T-cell (primary cell): ENCODE measurements at regions not wholly inside any gene's neighbourhood (a gene's known extent, or its start where the extent isn't known, plus 50 kb on each side); places are given as distances from the start of the nearest gene placed in this dataset.
"Not testable (repeated sequence)": the region's sequence is repeated elsewhere in the genome, so short reads cannot be mapped to it uniquely, and the experiment has no call there.

ENCODE experiments used
- ATAC-seq, 4 experiments: fragments of 200-7000 bp in 3 of 4; fragments of 150-1000 bp in 1 of 4; cut with Tn5 transposase; replicated peaks in 1 of 4; 1 replicate in 3 of 4; 2 replicates in 1 of 4; pipeline ENCODE4 v1.10.0; 2021; ENCODE audit warnings: moderate library complexity in 3 of 4, mild to moderate bottlenecking in 2 of 4, moderate number of reproducible peaks in 1 of 4
- CTCF ChIA-PET, 2 donors: fragments of 300-600 bp; sonication (Branson Sonifier 250); formaldehyde crosslinking; loops; one replicate each; lab custom pipeline; 2022; ENCODE audit warnings: antibody characterized with exemption in 2 of 2; lab: Charles Lee
- POLR2A ChIA-PET, 2 donors: fragments of 300-600 bp; sonication (Branson Sonifier 250); formaldehyde crosslinking; loops; one replicate each; lab custom pipeline; 2022; ENCODE audit warnings: antibody characterized with exemption in 2 of 2; lab: Charles Lee
- DNase-seq, 35 experiments: peaks; one replicate each; pipeline versions ENCODE4 v3.0.0 to v3.0.0-alpha.2; 2013 to 2023
- H3K27ac ChIP-seq: one replicate; pipeline ENCODE4 v1.5.1; 2013; ENCODE audit warnings: low read length
- H3K27me3 ChIP-seq, 2 experiments: replicated peaks in 1 of 2; 1 replicate in 1 of 2; 2 replicates in 1 of 2; pipeline versions ENCODE4 v1.6.1 to v1.7.0; 2013; ENCODE audit warnings: low read length in 1 of 2, mixed read lengths in 1 of 2; ENCODE audit not compliant: control insufficient read depth in 2 of 2, insufficient read depth in 2 of 2; ENCODE audit errors: extremely low read depth in 1 of 2
- H3K36me3 ChIP-seq, 2 donors: 1 replicate in 1 of 2; 2 replicates in 1 of 2; pipeline versions ENCODE4 v1.6.1 to v1.7.0; 2013; ENCODE audit warnings: low read length in 1 of 2; ENCODE audit not compliant: control insufficient read depth in 2 of 2, insufficient read depth in 1 of 2; ENCODE audit errors: extremely low read depth in 1 of 2
- H3K4me1 ChIP-seq, 2 experiments: 1 replicate in 1 of 2; 2 replicates in 1 of 2; pipeline versions ENCODE4 v1.6.1 to v1.7.0; 2013; ENCODE audit warnings: low read length in 2 of 2, mixed read lengths in 1 of 2; ENCODE audit not compliant: insufficient read depth in 2 of 2, control insufficient read depth in 1 of 2; ENCODE audit errors: extremely low read depth in 1 of 2
- H3K4me3 ChIP-seq, 2 donors: 1 replicate in 1 of 2; 2 replicates in 1 of 2; pipeline versions ENCODE4 v1.5.1 to v1.7.0; 2013; ENCODE audit warnings: mild to moderate bottlenecking in 2 of 2, low read length in 1 of 2, moderate library complexity in 1 of 2; ENCODE audit not compliant: control insufficient read depth in 1 of 2; ENCODE audit errors: extremely low read depth in 1 of 2
- H3K9me3 ChIP-seq: 2 replicates; pipeline ENCODE4 v1.7.0; 2013
- H3K27ac Mint-ChIP-seq, 2 donors: one replicate each; pipeline ENCODE4 v1.8.0; 2020 to 2021; ENCODE audit warnings: mild to moderate bottlenecking in 2 of 2, mixed read lengths in 2 of 2
- H3K27me3 Mint-ChIP-seq, 2 donors: one replicate each; pipeline ENCODE4 v1.8.0; 2021 to 2022; ENCODE audit warnings: mixed read lengths in 2 of 2
- H3K36me3 Mint-ChIP-seq: one replicate; pipeline ENCODE4 v1.8.0; 2021; ENCODE audit warnings: mixed read lengths
- H3K4me1 Mint-ChIP-seq, 3 donors: one replicate each; pipeline ENCODE4 v1.8.0; 2020 to 2022; ENCODE audit warnings: mixed read lengths in 3 of 3, mild to moderate bottlenecking in 1 of 3
- H3K4me3 Mint-ChIP-seq, 3 donors: one replicate each; pipeline ENCODE4 v1.8.0; 2020 to 2022; ENCODE audit warnings: mild to moderate bottlenecking in 3 of 3, mixed read lengths in 3 of 3, moderate library complexity in 3 of 3
- H3K9me3 Mint-ChIP-seq, 3 donors: one replicate each; pipeline ENCODE4 v1.8.0; 2020 to 2022; ENCODE audit warnings: mixed read lengths in 3 of 3
- WGBS: methylation state at CpG from one replicate; pipeline ENCODE4 v1.1.5; 2013; ENCODE audit warnings: missing lambda C conversion rate; ENCODE audit not compliant: insufficient coverage; 5-methylcytosine and 5-hydroxymethylcytosine counted together

GRCh38 chr1:181898773-181899172, 162.7 kb downstream of the ZNF648 start:
- no peaks in the 10 kb centered on the region for H3K4me1 Mint-ChIP-seq
- no peaks in the 10 kb centered on the region for H3K9me3 ChIP-seq
- H3K4me1 ChIP-seq, result no peaks in the 10 kb centered on the region
- no peak overlapping the region for H3K27ac ChIP-seq
- no peak overlapping the region for H3K27ac Mint-ChIP-seq
- CTCF ChIA-PET, result no interaction called here
- ATAC-seq, result no peak
- H3K9me3 Mint-ChIP-seq, result peaks cover 0 to 3% (median 0%) of the 10 kb centered on the region in 3 donors
- peaks cover 4 to 29% of the 10 kb centered on the region in 2 donors for H3K27me3 Mint-ChIP-seq
- no peak overlapping the region for H3K4me3 ChIP-seq
- DNase-seq, result no peak
- H3K36me3 Mint-ChIP-seq, result no peaks in the 10 kb centered on the region
- H3K4me3 Mint-ChIP-seq, result no peak overlapping the region
- no peaks in the 10 kb centered on the region for H3K36me3 ChIP-seq
- POLR2A ChIA-PET, result no interaction called here
- peaks cover 2 to 4% of the 10 kb centered on the region in 2 experiments for H3K27me3 ChIP-seq

- no peak overlapping the region for H3K4me3 Mint-ChIP-seq
- CTCF ChIA-PET, result no interaction called here
- no peak overlapping the region for H3K4me3 ChIP-seq
- no peaks in the 10 kb centered on the region for H3K36me3 ChIP-seq
- POLR2A ChIA-PET, result no interaction called here
- H3K27ac ChIP-seq, result no peak overlapping the region
- DNase-seq (no peak), ATAC-seq (no peak)
- H3K36me3 Mint-ChIP-seq, result no peaks in the 10 kb centered on the region
- H3K9me3 Mint-ChIP-seq, result peaks cover 0 to 6% (median 3%) of the 10 kb centered on the region in 3 donors
- H3K27ac Mint-ChIP-seq, result no peak overlapping the region
- no peaks in the 10 kb centered on the region for H3K9me3 ChIP-seq
- peaks cover 4 to 29% of the 10 kb centered on the region in 2 donors for H3K27me3 Mint-ChIP-seq
- no peaks in the 10 kb centered on the region for H3K4me1 ChIP-seq
- H3K4me1 Mint-ChIP-seq, result no peaks in the 10 kb centered on the region
- peaks cover 2% of the 10 kb centered on the region in 2 experiments for H3K27me3 ChIP-seq
- WGBS, result no CpG with 5 or more reads among the region's 2 CpGs
Measured at GRCh38 chr1:181896824-181897223, 164.7 kb downstream of the ZNF648 start.

- H3K9me3 ChIP-seq, result no peaks in the 10 kb centered on the region
- H3K36me3 Mint-ChIP-seq, result no peaks in the 10 kb centered on the region
- ATAC-seq (no peak), DNase-seq (no peak)
- H3K27me3 ChIP-seq, result peaks cover 0 to 2% of the 10 kb centered on the region in 2 experiments
- no peak overlapping the region for H3K4me3 Mint-ChIP-seq
- ChIA-PET POLR2A (no interaction called here), CTCF (no interaction called here)
- no peaks in the 10 kb centered on the region for H3K4me1 Mint-ChIP-seq
- no peak overlapping the region for H3K27ac ChIP-seq
- no peak overlapping the region for H3K27ac Mint-ChIP-seq
- peaks cover 0 to 7% (median 4%) of the 10 kb centered on the region in 3 donors for H3K9me3 Mint-ChIP-seq
- WGBS, result 78% methylated on average over 2 of the region's 5 CpGs
- peaks cover 4 to 20% of the 10 kb centered on the region in 2 donors for H3K27me3 Mint-ChIP-seq
- H3K4me3 ChIP-seq, result no peak overlapping the region
- H3K4me1 ChIP-seq, result no peaks in the 10 kb centered on the region
- no peaks in the 10 kb centered on the region for H3K36me3 ChIP-seq
Measured at GRCh38 chr1:181894439-181894859, 167.1 kb downstream of the ZNF648 start.

GRCh38 chr1:181893937-181894336, 167.6 kb downstream of the ZNF648 start:
- no peak overlapping the region for H3K4me3 Mint-ChIP-seq

GRCh38 chr1:181893150-181893549, 168.4 kb downstream of the ZNF648 start:
- H3K4me1 Mint-ChIP-seq, H3K27me3 ChIP-seq, CTCF ChIA-PET, H3K27ac ChIP-seq, H3K36me3 ChIP-seq, H3K27me3 Mint-ChIP-seq, H3K4me3 Mint-ChIP-seq, H3K36me3 Mint-ChIP-seq, H3K4me1 ChIP-seq, DNase-seq, H3K9me3 Mint-ChIP-seq, H3K9me3 ChIP-seq, H3K27ac Mint-ChIP-seq, H3K4me3 ChIP-seq, ATAC-seq: not testable (repeated sequence)
- POLR2A ChIA-PET, result interaction anchor here in 1 of 2 donors (0.5 kb wide), 1 partner anchor 402 kb away, joined by 15 read pairs; no protein-coding TSS in a partner anchor

More at GRCh38 chr1:181893937-181894336, 167.6 kb downstream of the ZNF648 start:
- Histone ChIP-seq H3K36me3 (no peaks in the 10 kb centered on the region), H3K4me1 (no peaks in the 10 kb centered on the region), H3K9me3 (no peaks in the 10 kb centered on the region), H3K27me3 (peaks cover 1 to 2% of the 10 kb centered on the region in 2 experiments), H3K4me3 (no peak overlapping the region), H3K27ac (no peak overlapping the region)
- WGBS, result no CpG with 5 or more reads among the region's 1 CpG
- no peak for ATAC-seq
- DNase-seq, result no peak
- Mint-ChIP-seq H3K27me3 (peaks cover 4 to 15% of the 10 kb centered on the region in 2 donors), H3K27ac (no peak overlapping the region), H3K4me1 (no peaks in the 10 kb centered on the region), H3K9me3 (peaks cover 0 to 7% (median 4%) of the 10 kb centered on the region in 3 donors), H3K36me3 (no peaks in the 10 kb centered on the region)
- ChIA-PET POLR2A (no interaction called here), CTCF (no interaction called here)

GRCh38 chr1:181872562-181872961, 188.9 kb downstream of the ZNF648 start:
- Mint-ChIP-seq H3K4me3 (no peak overlapping the region), H3K4me1 (no peaks in the 10 kb centered on the region), H3K27me3 (peaks cover 17 to 18% of the 10 kb centered on the region in 2 donors), H3K36me3 (no peaks in the 10 kb centered on the region), H3K27ac (no peak overlapping the region), H3K9me3 (peaks cover 8 to 34% (median 29%) of the 10 kb centered on the region in 3 donors)
- H3K9me3 ChIP-seq, result no peaks in the 10 kb centered on the region
- ChIA-PET CTCF (no interaction called here), POLR2A (no interaction called here)
- DNase-seq, result no peak
- no peaks in the 10 kb centered on the region for H3K36me3 ChIP-seq
- 78% methylated on average over 2 of the region's 3 CpGs for WGBS
- no peak for ATAC-seq
- no peaks in the 10 kb centered on the region for H3K4me1 ChIP-seq
- H3K4me3 ChIP-seq, result no peak overlapping the region
- no peaks in the 10 kb centered on the region for H3K27me3 ChIP-seq
- no peak overlapping the region for H3K27ac ChIP-seq

GRCh38 chr1:181863736-181864135, 197.8 kb downstream of the ZNF648 start:
- CTCF ChIA-PET, result no interaction called here
- no peaks in the 10 kb centered on the region for H3K4me1 ChIP-seq
- no peak overlapping the region for H3K27ac Mint-ChIP-seq
- POLR2A ChIA-PET, result no interaction called here
- WGBS, result 83% methylated on average over 1 of the region's 1 CpG
- H3K27me3 ChIP-seq, result no peaks in the 10 kb centered on the region
- H3K36me3 Mint-ChIP-seq, result no peaks in the 10 kb centered on the region
- no peak overlapping the region for H3K27ac ChIP-seq
- ATAC-seq, result no peak
- peaks cover 3 to 5% of the 10 kb centered on the region in 2 donors for H3K27me3 Mint-ChIP-seq
- DNase-seq, result no peak
- no peaks in the 10 kb centered on the region for H3K4me1 Mint-ChIP-seq
- no peak overlapping the region for H3K4me3 Mint-ChIP-seq
- no peaks in the 10 kb centered on the region for H3K36me3 ChIP-seq
- no peaks in the 10 kb centered on the region for H3K9me3 ChIP-seq
- H3K4me3 ChIP-seq, result no peak overlapping the region
- peaks cover 0 to 9% (median 4%) of the 10 kb centered on the region in 3 donors for H3K9me3 Mint-ChIP-seq
